ENCODE measurements at regions not wholly inside any gene's neighbourhood (a gene's known extent, or its start where the extent isn't known, plus 50 kb on each side); places are given as distances from the start of the nearest gene placed in this dataset.

- TF ChIP-seq CTCF (conservative IDR thresholded peaks at IDR 0.05; ENCODE audit: low read depth in 2 of 2): no peak
- no peak for TF ChIP-seq POLR2AphosphoS5 (IDR thresholded peaks at IDR 0.05; ENCODE audit: low read depth)
- TF ChIP-seq NANOG (IDR thresholded peaks at IDR 0.05; ENCODE audit: borderline replicate concordance): no peak
- TF ChIP-seq EZH2 (IDR thresholded peaks at IDR 0.05; ENCODE audit: low read depth, unreplicated experiment): no peak
- TF ChIP-seq CREB1 (CRISPR knock-in tag; IDR thresholded peaks at IDR 0.05; ENCODE audit: low read depth): no peak
- no peak for TF ChIP-seq JUNB (IDR thresholded peaks at IDR 0.05; ENCODE audit: unreplicated experiment)
- TF ChIP-seq REST (IDR thresholded peaks at IDR 0.05; ENCODE audit: unreplicated experiment): no peak
- TF ChIP-seq EZH2phosphoT487 (IDR thresholded peaks at IDR 0.05; ENCODE audit: unreplicated experiment): no peak
- TF ChIP-seq ZNF114 (CRISPR knock-in tag; IDR thresholded peaks at IDR 0.05): no peak
- no peak for TF ChIP-seq STAT1 (IDR thresholded peaks at IDR 0.05; ENCODE audit: unreplicated experiment)
Measured at GRCh38 chr10:101289541-101289940, 60.3 kb upstream of the LBX1 start.

All from GM23338 (cell line).